ENCODE measurements at regions not wholly inside any gene's neighbourhood (a gene's known extent, or its start where the extent isn't known, plus 50 kb on each side); places are given as distances from the start of the nearest gene placed in this dataset.

DNA sequence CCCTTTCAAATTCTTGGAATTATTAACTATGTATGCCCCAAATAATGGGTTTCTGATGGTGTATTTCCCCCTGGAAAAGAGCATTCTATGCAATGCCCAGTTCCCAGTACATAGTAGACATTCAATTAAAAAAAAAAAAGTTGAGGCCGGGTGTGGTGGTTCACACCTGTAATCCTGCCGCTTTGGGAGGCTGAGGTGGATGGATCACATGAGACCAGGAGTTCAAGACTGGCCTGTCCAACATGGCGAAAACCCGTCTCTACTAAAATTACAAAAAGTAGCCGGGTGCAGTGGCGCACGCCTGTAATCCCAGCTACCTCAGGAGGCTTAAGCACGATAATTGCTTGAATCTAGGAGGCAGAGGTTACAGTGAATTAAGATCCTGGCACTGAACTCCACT, 83.3 kb upstream of the ZNF217 start:
- Histone ChIP-seq H3K36me3 (ENCODE audit: control insufficient read depth, low read length) (no peaks in the 10 kb centered on the region), H3K4me3 (ENCODE audit: low read length) (no peak overlapping the region), H3K4me2 (ENCODE audit: low read length) (no peak overlapping the region), H4K20me1 (ENCODE audit: control insufficient read depth, insufficient read depth, low read depth, low read length) (no peaks in the 10 kb centered on the region), H3F3A (ENCODE audit: control insufficient read depth, insufficient read depth) (peaks cover 10% of the 10 kb centered on the region; the same call in 1 of the 2 replicates), H3K27ac (ENCODE audit: low read depth, low read length) (no peak overlapping the region), H3K79me2 (ENCODE audit: control insufficient read depth, low read length) (no peaks in the 10 kb centered on the region; the same call in 1 of the 2 replicates), H3K9me3 (ENCODE audit: control insufficient read depth, insufficient read depth, low read length) (no peaks in the 10 kb centered on the region), H3K9me2 (replicated peaks; ENCODE audit: control insufficient read depth, low read length) (no peaks in the 10 kb centered on the region), H3K27me3 (ENCODE audit: control insufficient read depth, low read length) (no peaks in the 10 kb centered on the region), H3K4me1 (ENCODE audit: control insufficient read depth, low read length) (peaks cover 46% of the 10 kb centered on the region)
- TF ChIP-seq, protein P1, sequence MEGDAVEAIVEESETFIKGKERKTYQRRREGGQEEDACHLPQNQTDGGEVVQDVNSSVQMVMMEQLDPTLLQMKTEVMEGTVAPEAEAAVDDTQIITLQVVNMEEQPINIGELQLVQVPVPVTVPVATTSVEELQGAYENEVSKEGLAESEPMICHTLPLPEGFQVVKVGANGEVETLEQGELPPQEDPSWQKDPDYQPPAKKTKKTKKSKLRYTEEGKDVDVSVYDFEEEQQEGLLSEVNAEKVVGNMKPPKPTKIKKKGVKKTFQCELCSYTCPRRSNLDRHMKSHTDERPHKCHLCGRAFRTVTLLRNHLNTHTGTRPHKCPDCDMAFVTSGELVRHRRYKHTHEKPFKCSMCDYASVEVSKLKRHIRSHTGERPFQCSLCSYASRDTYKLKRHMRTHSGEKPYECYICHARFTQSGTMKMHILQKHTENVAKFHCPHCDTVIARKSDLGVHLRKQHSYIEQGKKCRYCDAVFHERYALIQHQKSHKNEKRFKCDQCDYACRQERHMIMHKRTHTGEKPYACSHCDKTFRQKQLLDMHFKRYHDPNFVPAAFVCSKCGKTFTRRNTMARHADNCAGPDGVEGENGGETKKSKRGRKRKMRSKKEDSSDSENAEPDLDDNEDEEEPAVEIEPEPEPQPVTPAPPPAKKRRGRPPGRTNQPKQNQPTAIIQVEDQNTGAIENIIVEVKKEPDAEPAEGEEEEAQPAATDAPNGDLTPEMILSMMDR (IDR thresholded peaks at IDR 0.05; ENCODE audit: low read depth, low read length, poor library complexity, severe bottlenecking), result no peak
- no peak for TF ChIP-seq EZH2phosphoT487 (IDR thresholded peaks at IDR 0.05; ENCODE audit: borderline replicate concordance, low read length)

DNA sequence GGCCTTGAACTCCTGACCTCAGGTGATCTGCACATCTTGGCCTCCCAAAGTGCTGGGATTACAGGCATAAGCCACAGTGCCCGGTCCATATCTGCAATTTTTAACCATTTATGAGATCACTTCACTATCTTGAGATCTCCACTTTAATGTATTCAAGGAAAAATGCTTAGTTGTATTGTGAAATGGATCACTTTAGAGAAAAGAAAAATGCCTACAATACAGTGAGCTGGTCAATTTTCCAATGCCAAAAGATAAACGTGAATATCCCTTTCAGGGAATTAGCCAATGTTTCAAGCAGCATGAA, 82.8 kb upstream of the ZNF217 start:
- H3K4me2 ChIP-seq (ENCODE audit: low read length), result no peak overlapping the region
- no peaks in the 10 kb centered on the region for H3K27me3 ChIP-seq (ENCODE audit: control insufficient read depth, low read length)
- H3K79me2 ChIP-seq (ENCODE audit: control insufficient read depth, low read length), result no peaks in the 10 kb centered on the region; the same call in 1 of the 2 replicates
- TF ChIP-seq, protein P1 (IDR thresholded peaks at IDR 0.05; ENCODE audit: low read depth, low read length, poor library complexity, severe bottlenecking), result no peak
- TF ChIP-seq EZH2phosphoT487 (IDR thresholded peaks at IDR 0.05; ENCODE audit: borderline replicate concordance, low read length), result no peak
- no peak overlapping the region for H3K4me3 ChIP-seq (ENCODE audit: low read length)
- peaks cover 40% of the 10 kb centered on the region for H3K4me1 ChIP-seq (ENCODE audit: control insufficient read depth, low read length)
- H3K9me3 ChIP-seq (ENCODE audit: control insufficient read depth, insufficient read depth, low read length), result no peaks in the 10 kb centered on the region
- H3K27ac ChIP-seq (ENCODE audit: low read depth, low read length), result no peak overlapping the region
- no peaks in the 10 kb centered on the region for H3K36me3 ChIP-seq (ENCODE audit: control insufficient read depth, low read length)
- no peaks in the 10 kb centered on the region for H4K20me1 ChIP-seq (ENCODE audit: control insufficient read depth, insufficient read depth, low read depth, low read length)
- no peaks in the 10 kb centered on the region for H3K9me2 ChIP-seq (replicated peaks; ENCODE audit: control insufficient read depth, low read length)
- H3F3A ChIP-seq (ENCODE audit: control insufficient read depth, insufficient read depth), result peaks cover 10% of the 10 kb centered on the region; the same call in 1 of the 2 replicates

DNA sequence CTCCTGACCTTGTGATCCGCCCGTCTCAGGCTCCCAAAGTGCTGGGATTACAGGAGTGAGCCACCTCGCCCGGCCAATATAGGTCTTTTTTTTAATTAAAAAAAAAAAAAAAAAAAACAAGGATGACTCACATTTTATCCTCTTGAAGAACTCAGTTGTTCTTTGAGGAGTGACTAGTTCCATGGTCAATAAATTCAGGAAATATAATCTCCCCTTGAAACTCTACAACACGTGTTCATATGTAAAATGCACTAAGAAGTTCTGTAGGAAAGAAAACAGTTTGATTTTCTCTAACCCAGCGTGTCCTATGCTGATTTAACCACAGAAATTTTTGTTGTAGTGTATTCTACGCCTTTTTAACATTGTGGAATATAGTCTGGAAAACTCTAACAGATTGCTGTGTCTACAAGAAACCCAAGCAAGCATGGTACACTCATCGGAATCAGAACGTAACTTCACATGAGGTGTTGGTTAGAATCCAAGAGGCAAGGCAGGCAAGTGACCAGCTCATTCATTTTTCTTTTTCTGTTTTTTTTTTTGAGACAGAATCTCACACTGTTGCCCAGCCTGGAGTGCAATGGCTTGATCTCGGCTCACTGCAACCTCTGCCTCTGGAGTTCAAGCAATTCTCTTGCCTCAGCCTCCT, 79.0 kb upstream of the ZNF217 start:
- Histone ChIP-seq H3K36me3 (ENCODE audit: control insufficient read depth, low read length) (no peaks in the 10 kb centered on the region), H3K27ac (ENCODE audit: low read depth, low read length) (no peak overlapping the region), H3K4me3 (ENCODE audit: low read length) (no peak overlapping the region), H4K20me1 (ENCODE audit: control insufficient read depth, insufficient read depth, low read depth, low read length) (no peaks in the 10 kb centered on the region), H3K4me2 (ENCODE audit: low read length) (no peak overlapping the region), H3K9me2 (replicated peaks; ENCODE audit: control insufficient read depth, low read length) (no peaks in the 10 kb centered on the region), H3F3A (ENCODE audit: control insufficient read depth, insufficient read depth) (0 out of 2 replicates have a peak, but pooled peaks cover 5% of the 10 kb centered on the region), H3K4me1 (ENCODE audit: control insufficient read depth, low read length) (peaks cover 2% of the 10 kb centered on the region), H3K9me3 (ENCODE audit: control insufficient read depth, insufficient read depth, low read length) (no peaks in the 10 kb centered on the region), H3K27me3 (ENCODE audit: control insufficient read depth, low read length) (no peaks in the 10 kb centered on the region), H3K79me2 (ENCODE audit: control insufficient read depth, low read length) (no peaks in the 10 kb centered on the region)
- TF ChIP-seq, protein P1 (IDR thresholded peaks at IDR 0.05; ENCODE audit: low read depth, low read length, poor library complexity, severe bottlenecking), result no peak

Data from DOHH2 (cell line).